Activated CD8-positive, alpha-beta T cell treated with anti-CD3 and anti-CD28 coated beads, Interleukin-2, amount 10 ng/mL, durations not matched to agents 7 days and 5 days (primary cell): ENCODE measurements at regions not wholly inside any gene's neighbourhood (a gene's known extent, or its start where the extent isn't known, plus 50 kb on each side); places are given as distances from the start of the nearest gene placed in this dataset.

Experiments
- ATAC-seq: fragments of 150-1000 bp; cut with Tn5 transposase; one replicate; pipeline ENCODE4 v1.10.0; 2021; ENCODE audit warnings: moderate library complexity
- CTCF ChIA-PET: fragments of 350-600 bp; sonication (Branson Sonifier 250); formaldehyde crosslinking; loops from one replicate; lab custom pipeline; 2021; ENCODE audit warnings: antibody characterized with exemption; lab: Charles Lee
- POLR2A ChIA-PET: fragments of 350-600 bp; sonication (Branson Sonifier 250); formaldehyde crosslinking; loops from one replicate; lab custom pipeline; 2021; ENCODE audit warnings: antibody characterized with exemption; lab: Charles Lee
- DNase-seq: peaks from one replicate; pipeline ENCODE4 v3.0.0-alpha.2; 2020
- H3K27ac Mint-ChIP-seq: one replicate; pipeline ENCODE4 v1.8.0; 2021; ENCODE audit warnings: mild to moderate bottlenecking, mixed read lengths
- H3K27me3 Mint-ChIP-seq: one replicate; pipeline ENCODE4 v1.8.0; 2021; ENCODE audit warnings: low read depth, mixed read lengths
- H3K36me3 Mint-ChIP-seq: one replicate; pipeline ENCODE4 v1.8.0; 2021; ENCODE audit warnings: low read depth, mixed read lengths
- H3K4me1 Mint-ChIP-seq: one replicate; pipeline ENCODE4 v1.8.0; 2021; ENCODE audit warnings: low read depth, mixed read lengths
- H3K4me3 Mint-ChIP-seq: one replicate; pipeline ENCODE4 v1.8.0; 2021; ENCODE audit warnings: mild to moderate bottlenecking, mixed read lengths
- H3K9me3 Mint-ChIP-seq: one replicate; pipeline ENCODE4 v1.8.0; 2022; ENCODE audit warnings: mixed read lengths; ENCODE audit not compliant: insufficient read depth

DNA sequence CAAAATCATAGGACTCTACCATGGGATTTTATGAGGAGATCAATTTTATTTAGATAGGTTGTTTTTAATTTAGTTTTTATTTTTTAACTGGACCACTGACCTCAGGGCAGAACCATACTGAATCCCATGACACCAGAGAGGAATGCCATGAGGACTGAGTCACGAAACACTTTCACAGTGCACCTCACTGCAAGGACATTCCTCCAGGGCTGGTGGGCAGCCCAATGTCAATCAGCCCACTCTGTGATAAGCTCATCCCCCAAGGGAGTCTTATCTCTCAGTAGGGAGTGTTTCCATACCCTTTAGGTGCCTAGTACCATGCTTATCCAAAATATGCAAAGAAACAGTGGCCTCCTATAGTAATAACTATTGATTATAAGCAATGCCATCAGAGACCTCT is 224.5 kb upstream of the CDH6 start:
- ATAC-seq (no peak), DNase-seq (no peak)
- ChIA-PET CTCF (no interaction called here), POLR2A (no interaction called here)
- no peak overlapping the region for H3K4me3 Mint-ChIP-seq
- no peaks in the 10 kb centered on the region for H3K4me1 Mint-ChIP-seq
- H3K9me3 Mint-ChIP-seq: peaks cover 6% of the 10 kb centered on the region
- no peaks in the 10 kb centered on the region for H3K36me3 Mint-ChIP-seq
- no peaks in the 10 kb centered on the region for H3K27me3 Mint-ChIP-seq
- H3K27ac Mint-ChIP-seq: no peak overlapping the region

DNA sequence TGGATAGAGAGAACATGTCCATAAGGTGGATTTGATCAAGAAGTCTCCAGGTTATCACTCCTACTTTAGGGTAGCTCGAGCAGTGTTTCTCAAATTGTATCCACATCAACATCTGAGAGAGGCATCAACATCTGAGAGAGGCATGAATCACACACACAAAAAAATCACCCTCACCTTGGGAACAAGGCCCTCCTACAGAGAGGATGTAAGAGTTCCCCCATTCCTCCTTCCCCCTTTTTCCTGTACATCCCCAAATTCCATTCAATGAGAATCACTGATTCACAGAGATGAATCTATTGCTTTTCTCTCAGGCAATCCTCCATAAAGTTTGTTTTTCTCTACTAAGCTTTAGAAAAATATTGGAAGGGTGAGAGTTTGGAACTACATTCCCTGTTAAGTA is 233.4 kb upstream of the CDH6 start:
- ChIA-PET POLR2A (no interaction called here), CTCF (no interaction called here)
- H3K36me3 Mint-ChIP-seq: no peaks in the 10 kb centered on the region

GRCh38 chr5:30959238-30959637 is 234.2 kb upstream of the CDH6 start:
- no peaks in the 10 kb centered on the region for H3K27me3 Mint-ChIP-seq
- no peaks in the 10 kb centered on the region for H3K4me1 Mint-ChIP-seq
- POLR2A ChIA-PET: no interaction called here
- H3K36me3 Mint-ChIP-seq: no peaks in the 10 kb centered on the region
- peaks cover 8% of the 10 kb centered on the region for H3K9me3 Mint-ChIP-seq
- CTCF ChIA-PET: interaction anchor here (0.6 kb wide), 1 partner anchor 812 kb away, joined by 3 read pairs; no protein-coding TSS in a partner anchor
- DNase-seq: no peak
- no peak overlapping the region for H3K27ac Mint-ChIP-seq
- no peak overlapping the region for H3K4me3 Mint-ChIP-seq
- no peak for ATAC-seq

More for the DNA sequence above, 233.4 kb upstream of the CDH6 start:
- H3K27ac Mint-ChIP-seq: no peak overlapping the region
- peaks cover 8% of the 10 kb centered on the region for H3K9me3 Mint-ChIP-seq
- no peak for ATAC-seq
- no peaks in the 10 kb centered on the region for H3K4me1 Mint-ChIP-seq
- H3K4me3 Mint-ChIP-seq: no peak overlapping the region
- DNase-seq: no peak
- no peaks in the 10 kb centered on the region for H3K27me3 Mint-ChIP-seq

DNA sequence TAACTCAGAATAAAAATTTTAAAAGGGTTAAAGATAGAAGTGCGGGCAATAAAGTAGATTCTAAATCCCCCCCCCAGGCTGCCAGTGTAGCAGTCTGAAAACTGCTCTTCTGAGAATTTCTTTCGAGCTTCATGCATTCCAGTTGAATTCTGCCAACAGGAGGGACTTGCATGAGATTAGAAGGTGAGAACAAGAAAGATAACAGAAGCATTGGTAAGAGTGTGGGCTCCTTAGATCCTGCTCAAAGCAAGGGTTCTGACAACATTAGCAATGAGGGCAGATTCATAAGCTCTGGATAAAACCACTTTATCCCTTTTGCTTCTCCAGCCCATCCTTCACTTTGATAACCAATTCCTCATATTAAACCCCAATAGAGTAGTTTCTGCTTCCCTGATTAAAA is 235.9 kb upstream of the CDH6 start:
- no peaks in the 10 kb centered on the region for H3K4me1 Mint-ChIP-seq
- H3K36me3 Mint-ChIP-seq: no peaks in the 10 kb centered on the region
- ChIA-PET POLR2A (no interaction called here), CTCF (no interaction called here)
- no peaks in the 10 kb centered on the region for H3K27me3 Mint-ChIP-seq
- ATAC-seq (no peak), DNase-seq (no peak)
- H3K9me3 Mint-ChIP-seq: peaks cover 8% of the 10 kb centered on the region
- H3K27ac Mint-ChIP-seq: no peak overlapping the region
- H3K4me3 Mint-ChIP-seq: no peak overlapping the region

- ATAC-seq (no peak), DNase-seq (no peak)
- Mint-ChIP-seq H3K27me3 (no peaks in the 10 kb centered on the region), H3K9me3 (peaks cover 8% of the 10 kb centered on the region), H3K4me1 (no peaks in the 10 kb centered on the region), H3K36me3 (no peaks in the 10 kb centered on the region), H3K27ac (no peak overlapping the region), H3K4me3 (no peak overlapping the region)
- CTCF ChIA-PET: no interaction called here
- POLR2A ChIA-PET: no interaction called here
Measured at GRCh38 chr5:30956251-30956650, 237.2 kb upstream of the CDH6 start.

DNA sequence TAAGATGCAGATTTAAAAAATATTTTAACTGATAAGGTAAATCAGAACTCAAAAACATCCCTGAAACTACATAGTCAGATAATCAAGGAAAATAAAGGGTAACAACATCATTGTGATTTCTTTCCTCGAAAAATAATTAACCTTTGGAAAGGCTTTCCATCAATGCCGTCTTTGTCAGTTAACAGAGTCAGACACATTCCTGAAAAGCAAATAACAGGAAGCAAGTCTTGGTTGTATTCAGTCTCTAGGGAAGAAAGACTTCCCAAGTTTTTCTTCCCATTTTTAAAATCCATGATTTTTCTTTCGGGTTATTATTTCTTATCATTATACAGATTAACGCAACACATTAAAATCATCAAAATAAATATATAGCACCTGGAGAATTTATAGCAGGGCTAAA is 256.4 kb upstream of the CDH6 start:
- H3K27me3 Mint-ChIP-seq: no peaks in the 10 kb centered on the region
- no peak overlapping the region for H3K4me3 Mint-ChIP-seq
- DNase-seq: no peak
- H3K9me3 Mint-ChIP-seq: no peaks in the 10 kb centered on the region
- POLR2A ChIA-PET: no interaction called here
- CTCF ChIA-PET: no interaction called here
- H3K36me3 Mint-ChIP-seq: no peaks in the 10 kb centered on the region
- no peaks in the 10 kb centered on the region for H3K4me1 Mint-ChIP-seq
- H3K27ac Mint-ChIP-seq: no peak overlapping the region
- no peak for ATAC-seq

GRCh38 chr5:30933599-30933998 is 259.9 kb upstream of the CDH6 start:
- no peaks in the 10 kb centered on the region for H3K4me1 Mint-ChIP-seq
- POLR2A ChIA-PET: no interaction called here
- ATAC-seq (no peak), DNase-seq (no peak)
- H3K4me3 Mint-ChIP-seq: no peak overlapping the region
- no peaks in the 10 kb centered on the region for H3K27me3 Mint-ChIP-seq
- CTCF ChIA-PET: no interaction called here
- H3K36me3 Mint-ChIP-seq: no peaks in the 10 kb centered on the region
- H3K9me3 Mint-ChIP-seq: no peaks in the 10 kb centered on the region
- H3K27ac Mint-ChIP-seq: no peak overlapping the region

DNA sequence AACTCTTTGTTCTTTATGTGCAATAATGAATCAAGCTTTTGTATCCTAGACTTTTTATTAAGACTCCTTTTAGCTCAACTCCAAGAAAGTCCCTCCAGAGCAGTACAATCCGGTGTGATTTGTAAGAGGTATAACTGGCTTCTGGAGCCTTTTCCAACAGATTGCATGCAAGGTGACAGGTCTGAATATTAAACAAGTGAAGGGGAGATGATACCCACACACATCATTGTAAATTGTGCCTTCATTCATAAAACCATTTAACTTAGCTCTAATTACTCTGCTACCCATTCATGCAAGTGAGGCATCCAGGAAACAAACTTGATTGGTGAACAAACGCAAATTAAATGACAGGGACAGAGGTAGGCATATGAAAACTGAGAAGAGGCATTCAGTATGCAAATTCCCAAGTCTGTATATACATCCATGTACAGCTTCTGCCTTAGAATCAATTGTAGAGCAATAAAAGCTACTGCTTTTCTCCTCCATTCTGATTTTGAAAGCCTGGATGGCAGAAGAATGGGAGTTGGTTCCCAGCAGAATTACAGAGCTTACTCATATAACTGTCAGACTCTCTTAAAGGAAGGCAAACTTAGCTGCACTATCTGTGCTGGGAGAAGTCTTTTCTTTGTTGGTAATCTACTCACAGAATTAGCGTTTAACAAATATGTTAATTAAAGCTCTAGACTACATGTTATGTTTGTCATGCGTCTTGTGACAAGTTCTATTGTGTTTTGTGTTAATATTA is 261.0 kb upstream of the CDH6 start:
- H3K4me1 Mint-ChIP-seq: no peaks in the 10 kb centered on the region
- H3K27me3 Mint-ChIP-seq: no peaks in the 10 kb centered on the region
- no peaks in the 10 kb centered on the region for H3K9me3 Mint-ChIP-seq
- H3K4me3 Mint-ChIP-seq: no peak overlapping the region
- ChIA-PET CTCF (no interaction called here), POLR2A (interaction anchor here (0.5 kb wide), 1 partner anchor 1957 kb away, joined by 3 read pairs; no protein-coding TSS in a partner anchor)
- H3K36me3 Mint-ChIP-seq: no peaks in the 10 kb centered on the region
- DNase-seq (no peak), ATAC-seq (no peak)
- H3K27ac Mint-ChIP-seq: no peak overlapping the region

DNA sequence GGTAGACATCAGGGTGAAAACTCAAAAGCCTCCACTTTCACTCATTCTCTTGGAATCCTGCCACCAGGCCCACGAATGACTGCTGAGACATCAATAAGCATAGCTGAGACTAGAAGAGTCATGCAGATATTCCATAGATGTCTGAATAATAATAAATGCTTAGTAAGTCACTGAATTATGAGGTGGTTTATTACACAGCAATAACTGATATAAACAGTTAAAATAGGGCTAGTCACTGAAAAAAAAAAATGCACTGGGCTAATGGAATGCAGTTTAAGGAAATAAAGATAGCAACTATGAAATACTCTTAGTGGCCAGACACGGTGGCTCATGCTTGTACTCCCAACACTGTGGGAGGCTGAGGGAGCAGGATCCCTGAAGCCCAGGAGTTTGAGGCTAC is 262.8 kb upstream of the CDH6 start:
- Mint-ChIP-seq H3K27ac (no peak overlapping the region), H3K27me3 (no peaks in the 10 kb centered on the region), H3K9me3 (no peaks in the 10 kb centered on the region), H3K4me3 (no peak overlapping the region), H3K4me1 (no peaks in the 10 kb centered on the region), H3K36me3 (no peaks in the 10 kb centered on the region)
- ChIA-PET POLR2A (no interaction called here), CTCF (no interaction called here)
- DNase-seq (no peak), ATAC-seq (no peak)

- DNase-seq (no peak), ATAC-seq (no peak)
- ChIA-PET POLR2A (no interaction called here), CTCF (no interaction called here)
- H3K4me1 Mint-ChIP-seq: no peaks in the 10 kb centered on the region
- H3K27me3 Mint-ChIP-seq: no peaks in the 10 kb centered on the region
- H3K27ac Mint-ChIP-seq: no peak overlapping the region
- no peaks in the 10 kb centered on the region for H3K9me3 Mint-ChIP-seq
- no peak overlapping the region for H3K4me3 Mint-ChIP-seq
- H3K36me3 Mint-ChIP-seq: no peaks in the 10 kb centered on the region
Measured at GRCh38 chr5:30928956-30929355, 264.5 kb upstream of the CDH6 start.

DNA sequence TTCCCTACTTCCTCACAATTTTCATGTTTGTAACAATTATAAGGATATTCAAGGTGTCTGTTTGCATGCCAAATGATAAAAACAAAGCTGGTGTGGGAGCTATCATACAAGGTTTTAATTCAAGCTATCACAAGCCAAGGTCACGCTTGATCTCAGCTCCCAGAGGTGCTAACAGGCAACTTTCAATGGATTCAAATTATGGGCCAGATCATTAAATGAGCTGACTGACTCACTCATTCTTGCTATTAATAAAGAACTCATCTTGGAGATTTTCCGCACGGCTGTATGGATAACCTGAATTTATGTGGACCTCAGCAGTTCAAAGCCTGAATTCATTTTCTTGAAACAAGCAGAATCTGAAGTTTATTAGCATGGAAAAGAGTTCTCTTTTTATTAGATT is 267.3 kb upstream of the CDH6 start:
- no peak overlapping the region for H3K4me3 Mint-ChIP-seq

GRCh38 chr5:30921388-30921787 is 272.1 kb upstream of the CDH6 start:
- ChIA-PET POLR2A (no interaction called here), CTCF (no interaction called here)
- Mint-ChIP-seq H3K27ac (no peak overlapping the region), H3K4me3 (no peak overlapping the region), H3K36me3 (no peaks in the 10 kb centered on the region), H3K27me3 (no peaks in the 10 kb centered on the region), H3K9me3 (peaks cover 7% of the 10 kb centered on the region), H3K4me1 (no peaks in the 10 kb centered on the region)
- no peak for DNase-seq
- ATAC-seq: no peak

More for the DNA sequence above, 267.3 kb upstream of the CDH6 start:
- no peaks in the 10 kb centered on the region for H3K36me3 Mint-ChIP-seq
- CTCF ChIA-PET: no interaction called here
- ATAC-seq (no peak), DNase-seq (no peak)
- no peaks in the 10 kb centered on the region for H3K4me1 Mint-ChIP-seq
- no peaks in the 10 kb centered on the region for H3K27me3 Mint-ChIP-seq
- no peaks in the 10 kb centered on the region for H3K9me3 Mint-ChIP-seq
- POLR2A ChIA-PET: no interaction called here
- no peak overlapping the region for H3K27ac Mint-ChIP-seq

DNA sequence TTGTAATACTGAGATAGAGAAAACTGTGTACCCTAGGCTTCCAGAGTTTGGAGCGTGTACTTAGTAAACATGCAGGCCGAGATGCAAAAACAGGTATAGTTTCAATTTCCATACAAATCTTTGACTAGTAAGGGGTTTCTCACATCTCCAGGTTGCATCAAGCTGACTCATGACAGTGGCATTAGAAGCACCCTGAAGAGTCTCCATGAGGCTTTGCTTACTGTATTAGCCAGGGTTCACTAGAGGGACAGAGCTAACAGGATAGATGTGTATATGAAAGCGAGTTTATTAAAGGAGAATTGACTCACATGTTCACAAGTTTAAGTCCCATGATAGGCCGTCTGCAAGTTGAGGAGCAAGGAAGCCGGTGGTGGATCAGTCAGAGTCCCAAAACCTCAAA is 275.3 kb upstream of the CDH6 start:
- ChIA-PET POLR2A (no interaction called here), CTCF (no interaction called here)
- DNase-seq: no peak
- H3K36me3 Mint-ChIP-seq: no peaks in the 10 kb centered on the region
- H3K4me1 Mint-ChIP-seq: no peaks in the 10 kb centered on the region
- ATAC-seq: no peak
- peaks cover 7% of the 10 kb centered on the region for H3K9me3 Mint-ChIP-seq
- H3K27me3 Mint-ChIP-seq: no peaks in the 10 kb centered on the region
- no peak overlapping the region for H3K4me3 Mint-ChIP-seq
- no peak overlapping the region for H3K27ac Mint-ChIP-seq
